ACHN (cell line): ENCODE measurements at regions not wholly inside any gene's neighbourhood (a gene's known extent, or its start where the extent isn't known, plus 50 kb on each side); places are given as distances from the start of the nearest gene placed in this dataset.
A peak's percentile ranks its signal among the peaks of the same experiment; 100 is the strongest.

Source experiments
- DNase-seq: peaks from one replicate; pipeline ENCODE4 v3.0.0-alpha.2; 2015
- in situ Hi-C: cut with HindIII; loops from 2 replicates; pipeline ENCODE4 v1.10.0; 2017; ENCODE audit warnings: low sequenced_read_pairs, low pct_ligation_motif_present, low pct_unique_long_range_greater_than_20kb

DNA sequence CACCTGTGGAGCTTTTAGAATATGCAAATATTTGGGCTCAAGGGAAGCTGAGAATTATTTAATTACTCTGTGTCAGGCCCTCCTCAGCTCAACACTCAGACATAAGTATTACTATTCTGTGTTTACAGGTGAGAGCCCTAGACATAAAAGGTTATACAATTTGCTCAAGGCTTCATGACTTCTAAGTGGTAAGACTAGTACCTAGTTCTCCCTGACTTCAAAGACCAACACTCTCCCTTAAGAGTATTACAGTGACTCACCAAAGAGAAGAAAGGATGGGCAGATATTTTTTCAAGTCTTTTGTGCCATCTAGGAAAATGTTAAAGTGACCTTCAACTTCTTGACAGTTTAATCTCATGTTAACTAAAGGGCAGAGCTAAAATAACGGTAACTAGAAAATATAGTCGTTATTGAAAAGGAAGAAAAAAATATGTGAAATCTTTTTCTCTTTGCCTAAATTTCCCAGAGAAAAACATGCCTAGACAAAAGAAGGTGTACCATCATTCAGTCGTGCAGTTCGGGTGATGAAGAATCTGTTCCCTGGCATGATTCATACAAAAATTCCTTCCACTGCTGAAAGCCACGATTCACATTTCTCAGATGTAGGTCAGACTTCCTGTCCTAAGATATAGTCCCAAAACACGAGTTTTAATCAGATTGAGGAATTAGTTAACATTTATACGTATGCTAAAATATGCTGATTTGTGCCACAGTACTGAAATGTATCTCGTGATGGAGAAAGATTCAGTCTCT, 849.1 kb upstream of the API5 start:
- DNase-seq, result no peak
- in situ Hi-C loops, result no loop called here

DNA sequence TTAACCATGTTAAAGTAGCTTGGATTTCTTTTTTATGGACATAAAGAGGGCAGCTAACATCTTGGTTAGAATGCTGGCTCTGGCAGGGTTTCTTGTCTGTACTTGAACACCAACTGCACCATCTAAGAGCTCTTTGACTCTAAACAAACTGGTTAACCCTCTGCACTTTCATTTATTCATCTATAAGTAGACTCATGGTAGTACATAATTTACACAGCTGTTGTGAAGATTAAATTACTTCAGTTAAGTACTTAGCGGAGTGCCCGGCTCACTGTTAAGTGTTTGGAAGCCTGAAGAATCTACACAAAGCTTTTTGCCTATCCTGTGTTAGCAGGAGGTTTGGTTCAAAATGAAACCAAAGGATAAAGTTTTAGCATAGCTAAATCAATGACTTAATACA, 846.2 kb upstream of the API5 start:
- DNase-seq, result no peak

DNA sequence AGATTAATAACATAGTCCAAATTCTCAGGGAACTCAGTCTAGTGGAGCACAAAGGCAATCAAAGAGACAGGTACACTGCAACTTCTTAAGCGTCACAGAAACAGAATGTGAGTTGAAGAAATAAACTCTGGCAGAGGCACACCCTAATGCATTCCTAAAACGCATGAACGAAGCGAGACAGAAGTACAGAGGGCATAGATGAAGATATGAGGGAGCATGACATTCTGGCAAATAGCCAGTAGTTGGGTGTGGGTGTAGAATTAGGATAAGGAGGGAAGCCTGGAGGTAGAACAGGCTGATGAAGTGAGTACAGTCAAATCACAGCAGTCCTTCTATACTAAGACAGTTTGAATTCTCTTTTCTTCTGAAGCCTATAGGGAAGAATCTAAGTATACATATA, 838.7 kb upstream of the API5 start:
- no peak for DNase-seq
- in situ Hi-C loops, result no loop called here

More for the DNA sequence above, 846.2 kb upstream of the API5 start:
- in situ Hi-C loops, result no loop called here

DNA sequence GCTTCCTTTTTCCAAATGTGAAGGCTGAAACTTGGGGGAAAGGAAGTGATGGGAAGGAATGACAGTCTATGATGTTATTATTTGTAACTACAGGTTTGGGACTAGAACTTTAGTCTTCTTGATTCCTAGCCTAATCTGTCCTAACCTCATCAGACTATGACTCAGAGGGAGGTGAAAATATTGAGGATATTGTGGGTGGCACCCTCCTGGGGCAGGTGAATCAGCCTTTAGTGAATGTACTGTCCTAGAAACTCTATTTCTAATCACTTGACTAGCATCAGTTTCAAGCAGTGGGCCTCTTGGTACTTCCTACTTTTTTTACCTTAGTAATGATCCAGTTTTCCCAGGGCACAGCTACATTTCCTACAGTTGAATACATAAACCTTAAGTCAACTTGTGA, 829.0 kb upstream of the API5 start:
- in situ Hi-C loops, result no loop called here
- no peak for DNase-seq

DNA sequence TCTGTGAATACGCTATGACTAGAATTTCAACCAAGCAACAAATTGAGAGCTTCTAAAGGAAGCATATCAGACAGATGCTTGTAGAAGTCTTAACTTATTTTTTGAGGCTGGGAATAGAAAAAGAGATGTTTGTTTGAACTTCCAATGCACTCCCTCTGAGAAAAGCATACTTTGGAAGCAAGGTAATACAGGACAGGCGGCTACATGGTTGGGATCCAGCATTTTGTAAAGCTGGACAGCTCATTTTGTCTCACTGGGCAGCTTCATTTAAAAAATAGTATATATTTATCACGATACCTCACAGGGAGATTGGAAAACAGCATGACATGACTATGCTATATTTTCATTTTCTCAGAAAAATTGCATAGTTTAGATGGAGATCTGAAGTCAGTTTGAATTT, 821.3 kb upstream of the API5 start:
- in situ Hi-C loops, result no loop called here
- DNase-seq, result no peak

DNA sequence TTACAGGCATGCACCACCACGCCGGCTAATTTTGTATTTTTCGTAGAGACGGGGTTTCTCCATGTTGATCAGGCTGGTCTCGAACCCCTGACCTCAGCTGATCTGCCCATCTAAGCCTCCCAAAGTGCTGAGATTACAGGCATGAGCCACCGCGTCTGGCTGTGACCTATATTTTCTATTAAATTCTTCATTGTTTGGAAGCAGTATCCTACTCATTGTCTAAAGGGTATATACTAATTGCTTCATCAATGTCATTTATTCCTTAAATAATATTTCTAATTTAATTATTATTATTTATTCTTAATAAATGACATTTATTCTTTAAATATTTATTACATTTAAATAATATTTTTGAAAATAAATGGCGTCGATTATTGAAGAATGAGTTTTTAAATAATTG, 817.3 kb upstream of the API5 start:
- in situ Hi-C loops, result no loop called here
- no peak for DNase-seq

DNA sequence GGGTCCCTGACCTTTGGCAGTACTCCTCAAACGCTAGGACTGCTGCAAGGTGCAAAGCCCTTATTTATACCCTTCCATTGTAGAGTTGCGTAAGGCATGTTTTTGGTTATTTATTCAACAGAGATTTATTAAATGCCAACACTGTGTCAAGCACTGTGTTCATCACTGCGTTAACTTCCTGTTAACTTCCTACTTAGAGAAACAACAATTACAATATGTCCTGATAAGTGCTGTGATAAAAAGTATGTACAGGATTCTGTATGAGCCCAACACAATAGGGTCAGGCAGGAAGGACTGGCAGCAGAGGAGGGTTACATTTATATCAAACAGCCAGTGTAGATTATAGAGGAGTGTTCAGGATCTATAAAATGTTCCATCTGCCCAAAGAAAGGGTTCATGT, 812.8 kb upstream of the API5 start:
- DNase-seq, result no peak
- in situ Hi-C loops, result no loop called here

DNA sequence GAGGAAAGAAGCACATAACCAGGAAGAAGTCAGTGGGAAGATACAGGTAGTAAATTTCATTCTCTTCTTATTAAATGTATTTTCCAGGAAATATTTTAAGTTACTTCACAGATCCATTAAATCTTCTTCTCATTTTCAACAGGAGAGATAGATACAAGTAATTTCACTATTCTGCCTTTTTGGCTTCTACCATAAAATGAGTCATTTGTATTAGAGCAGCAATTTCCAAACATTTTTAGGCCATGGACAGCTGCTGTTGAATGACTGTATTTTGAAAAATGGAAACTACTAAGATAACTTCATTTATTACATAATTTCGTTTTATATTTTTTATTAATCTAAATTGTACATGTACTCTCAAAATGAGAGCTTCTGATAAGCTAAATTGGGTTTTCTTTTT, 809.6 kb upstream of the API5 start:
- no peak for DNase-seq
- in situ Hi-C loops, result no loop called here

DNA sequence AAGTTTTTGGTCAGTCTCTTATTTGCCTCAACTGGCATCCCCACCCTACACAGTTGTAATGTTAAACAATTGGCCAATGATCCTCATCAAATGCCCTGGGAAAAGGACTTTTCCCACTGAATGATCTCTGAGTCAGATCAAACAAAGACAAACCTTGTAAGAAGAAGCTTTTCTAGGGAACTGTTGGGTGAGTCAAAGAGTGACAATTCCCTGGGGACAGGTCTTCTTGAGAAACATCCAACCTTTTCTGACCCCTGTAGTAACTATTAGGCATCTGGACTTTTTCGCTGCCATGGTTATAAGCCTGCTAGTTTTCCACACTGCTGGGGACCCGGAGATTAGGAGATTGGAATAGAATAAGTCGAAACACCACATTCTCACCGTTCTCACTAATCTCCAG, 789.8 kb upstream of the API5 start:
- in situ Hi-C loops, result no loop called here
- no peak for DNase-seq

DNA sequence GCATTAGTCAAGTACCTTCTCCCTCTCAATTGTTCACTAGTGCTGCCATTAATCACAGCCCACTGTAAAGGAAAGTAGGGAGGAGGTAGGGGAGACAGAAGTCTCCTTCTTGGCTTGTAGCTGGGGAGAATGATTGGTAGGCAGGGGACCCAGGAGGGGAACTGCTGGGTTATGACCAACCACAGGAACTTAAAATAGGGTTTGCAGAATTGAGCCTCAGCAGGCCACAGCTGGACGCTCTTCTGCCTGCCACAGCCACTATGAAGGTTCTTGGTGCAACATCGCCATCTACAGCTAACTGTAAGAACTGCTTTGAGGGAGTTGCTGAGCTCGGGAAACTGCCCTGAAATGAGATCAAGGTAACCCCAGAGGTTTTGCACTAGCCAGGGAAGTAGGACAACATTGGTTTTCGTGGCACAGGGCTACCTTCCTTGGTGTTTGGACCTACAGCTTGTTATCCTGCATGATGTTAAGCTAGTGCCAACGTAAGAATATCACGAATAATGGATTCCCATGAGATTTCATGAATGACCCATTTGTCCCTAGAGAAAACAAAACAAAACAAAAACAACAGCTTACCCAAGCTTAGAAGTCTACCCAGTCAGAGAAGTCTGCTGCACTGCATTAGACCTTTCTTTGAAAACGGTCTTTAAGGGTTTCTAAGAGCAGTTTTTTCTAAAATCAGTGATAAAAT, 787.1 kb upstream of the API5 start:
- DNase-seq, result peak; percentile 50
- in situ Hi-C loops, result no loop called here

DNA sequence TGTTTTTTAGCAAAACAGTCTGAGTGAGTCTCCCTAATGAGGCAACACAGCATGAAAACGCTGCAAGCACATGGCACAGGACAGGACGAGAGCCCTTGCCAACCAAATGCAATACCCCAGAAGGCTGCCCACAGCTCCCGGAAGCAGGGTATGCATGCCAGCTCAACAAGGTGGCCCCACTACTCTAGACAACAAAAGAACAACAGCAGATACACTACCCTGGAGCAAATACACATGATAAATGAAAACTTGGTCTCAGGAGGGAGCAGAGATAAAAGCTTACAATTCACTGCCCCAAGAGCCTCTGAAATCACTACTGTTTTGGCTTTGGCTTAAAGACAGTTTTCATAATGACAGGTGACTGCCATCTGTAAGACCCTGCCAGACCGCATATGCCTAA, 785.4 kb upstream of the API5 start:
- in situ Hi-C loops, result no loop called here
- DNase-seq, result no peak

DNA sequence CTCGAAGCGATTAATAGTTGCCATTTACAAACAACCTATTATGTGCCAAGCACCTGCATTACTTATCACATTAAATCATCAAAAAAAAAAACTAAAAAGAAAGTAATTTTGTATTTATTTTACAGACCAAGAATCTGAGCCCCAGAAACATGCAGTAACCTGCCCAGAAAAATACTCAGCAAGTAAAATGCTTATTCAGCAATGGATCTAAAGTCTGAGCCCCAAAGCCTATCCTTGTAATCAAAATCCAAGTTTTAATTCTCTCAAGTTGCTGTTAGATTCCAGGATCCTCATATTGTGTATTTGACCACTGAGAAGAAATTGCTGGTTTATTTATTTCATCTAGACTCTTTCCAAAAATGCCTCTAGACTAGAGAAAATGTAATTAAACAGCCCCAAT, 783.3 kb upstream of the API5 start:
- in situ Hi-C loops, result no loop called here

DNA sequence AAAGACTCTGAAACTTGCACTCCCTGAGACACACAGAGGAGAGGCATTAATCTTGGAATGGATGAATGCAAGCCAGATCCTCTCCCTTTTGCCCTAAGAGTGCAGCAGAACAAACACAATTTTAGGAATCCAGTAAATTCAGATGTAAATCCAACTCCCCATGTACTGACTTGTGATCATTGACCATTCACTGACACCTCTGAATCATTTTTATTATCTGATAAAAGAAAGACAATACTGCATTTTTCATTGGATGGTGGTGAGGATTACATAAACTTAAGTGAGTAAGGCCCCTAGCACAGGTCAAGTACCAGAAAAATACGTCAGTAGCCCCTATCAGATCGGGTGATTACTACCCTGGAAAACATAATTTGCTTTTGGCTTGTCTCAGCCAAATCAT, 782.9 kb upstream of the API5 start:
- in situ Hi-C loops, result no loop called here
- no peak for DNase-seq

More for the DNA sequence above, 783.3 kb upstream of the API5 start:
- no peak for DNase-seq

DNA sequence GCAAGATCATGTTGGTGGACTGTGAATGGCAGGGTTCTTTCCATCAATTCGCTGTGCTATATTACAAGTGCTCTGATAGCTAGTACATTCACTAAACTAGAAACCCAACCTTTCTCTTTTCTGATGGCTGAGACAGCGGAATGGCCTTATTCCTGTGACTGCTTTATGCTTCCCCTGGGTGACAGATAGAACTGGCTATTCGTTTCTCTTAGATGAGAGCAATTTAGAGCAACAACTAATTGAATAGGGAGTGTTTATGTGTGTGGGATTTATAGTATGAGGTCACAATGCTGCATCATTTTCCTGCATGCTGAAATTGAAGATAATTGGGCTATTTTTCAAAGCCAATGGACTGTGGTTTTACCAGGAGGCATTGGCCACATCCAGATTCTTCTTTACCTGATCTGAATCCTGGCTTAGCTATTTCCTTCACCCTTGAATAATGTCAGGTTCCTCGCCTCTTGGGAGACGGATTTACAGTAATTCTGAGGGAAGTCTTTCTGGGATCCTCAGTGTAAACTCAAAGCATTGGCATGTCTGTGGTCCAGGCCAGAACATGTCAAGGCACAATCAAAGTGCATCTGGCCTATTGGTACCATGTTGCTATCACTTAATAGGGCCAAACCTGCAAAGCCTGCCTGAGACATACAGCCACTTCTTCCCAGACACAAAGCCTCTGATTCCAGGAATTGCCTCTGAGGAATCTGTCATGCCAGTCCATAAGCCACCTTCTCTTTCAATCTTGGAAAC, 775.0 kb upstream of the API5 start:
- in situ Hi-C loops, result no loop called here
- DNase-seq, result no peak

DNA sequence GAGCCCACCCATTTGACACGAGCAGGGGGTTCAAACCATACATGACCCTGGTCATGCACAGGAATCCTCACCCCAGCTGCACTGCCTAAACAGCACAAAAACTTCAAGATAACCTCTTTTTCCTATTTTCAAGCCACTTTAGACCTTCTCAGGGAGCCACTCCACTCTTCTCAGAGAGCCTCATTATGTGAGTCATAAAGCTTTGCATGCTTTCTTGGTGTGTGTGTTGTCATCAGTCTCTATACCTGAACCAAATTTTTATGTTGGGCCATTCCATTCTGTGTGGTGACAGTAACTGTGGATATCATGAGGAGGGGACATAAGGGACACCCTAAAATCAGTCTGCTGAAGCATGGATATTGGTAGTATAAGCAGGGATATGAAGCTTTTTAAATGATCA, 769.5 kb upstream of the API5 start:
- no peak for DNase-seq
- in situ Hi-C loops, result no loop called here

DNA sequence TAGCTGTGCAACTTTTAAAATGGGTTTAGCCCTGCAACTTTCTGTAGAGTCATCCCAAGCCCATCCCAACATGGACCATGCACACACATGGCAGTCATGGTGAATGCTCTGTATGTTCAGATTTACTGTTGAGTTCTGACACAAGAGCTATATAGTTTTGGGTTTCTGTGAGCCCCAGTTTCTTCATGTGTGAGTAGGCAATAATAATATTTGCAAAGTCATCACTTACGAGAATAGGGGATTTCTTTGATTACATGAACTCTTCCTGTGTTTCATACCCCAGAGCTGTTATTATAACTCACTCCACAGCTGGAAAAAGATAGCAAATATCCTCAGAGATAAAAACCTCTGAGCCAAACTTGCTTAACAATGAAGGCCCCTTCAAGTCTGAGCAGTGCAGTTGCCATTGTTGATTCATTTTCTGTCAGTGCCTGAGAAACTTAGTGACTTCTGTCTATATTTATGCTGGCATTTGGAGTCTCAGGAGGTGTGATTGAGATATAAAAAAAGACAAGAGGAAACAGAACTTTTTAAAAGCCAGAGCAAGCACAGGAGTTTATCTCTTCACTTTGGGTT, 767.9 kb upstream of the API5 start:
- DNase-seq, result no peak
- in situ Hi-C loops, result no loop called here

DNA sequence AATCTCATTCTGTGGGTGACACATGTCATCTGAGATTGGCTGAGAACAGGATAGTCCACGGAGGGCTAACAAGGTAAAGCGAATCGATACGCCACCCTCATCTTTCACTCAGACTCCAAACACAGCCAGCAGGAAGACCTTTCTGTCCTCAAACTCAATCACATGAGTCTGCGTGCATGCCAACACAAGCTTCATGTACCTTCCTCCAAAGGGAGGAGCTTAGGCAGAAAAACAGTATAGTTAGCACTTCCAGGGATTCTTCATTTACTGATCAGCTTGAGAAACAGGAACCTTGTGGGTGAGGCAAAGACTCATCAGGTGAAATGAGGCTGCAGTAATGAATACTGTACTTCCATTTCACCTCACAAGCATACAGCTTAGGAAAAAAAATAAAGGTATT, 767.1 kb upstream of the API5 start:
- in situ Hi-C loops, result no loop called here
- DNase-seq, result no peak

DNA sequence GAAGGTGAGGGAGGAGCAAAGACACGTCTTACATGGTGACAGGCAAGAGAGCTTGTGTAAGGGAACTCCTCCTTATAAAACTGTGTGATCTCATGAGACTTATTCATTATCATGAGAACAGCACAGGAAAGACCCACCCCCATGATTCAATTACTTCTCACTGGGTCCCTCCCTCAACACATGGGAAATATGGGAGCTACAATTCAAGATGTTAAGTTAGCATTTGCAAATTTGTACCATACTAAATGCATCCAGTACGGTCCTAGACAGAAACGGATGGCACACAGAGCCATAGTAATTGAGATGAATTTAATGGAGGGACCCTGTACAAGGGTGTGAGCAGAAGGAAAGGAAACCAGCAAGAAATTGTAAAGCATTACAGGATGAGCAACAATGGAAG, 765.8 kb upstream of the API5 start:
- in situ Hi-C loops, result no loop called here
- DNase-seq, result no peak

DNA sequence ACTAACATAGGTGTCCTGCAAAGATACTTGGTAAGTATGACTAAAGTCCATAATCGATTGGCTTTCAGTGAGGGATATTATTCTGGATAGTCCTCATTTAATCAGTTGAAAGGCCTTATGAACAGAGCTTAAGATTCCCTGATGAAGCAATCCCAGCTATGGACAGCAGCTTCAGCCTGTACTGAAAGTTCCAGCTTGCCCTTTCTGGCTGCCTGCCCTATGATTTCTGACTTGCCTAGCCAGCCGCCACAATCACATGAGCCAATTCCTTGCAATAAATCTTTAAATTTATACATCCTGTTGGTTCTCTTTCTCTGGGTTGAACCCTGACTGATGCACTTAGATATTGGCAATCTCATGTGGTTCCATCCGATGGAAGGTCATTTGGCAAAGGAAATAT, 759.0 kb upstream of the API5 start:
- in situ Hi-C loops, result no loop called here
- no peak for DNase-seq
